MM.1S (cell line): ENCODE measurements at regions not wholly inside any gene's neighbourhood (a gene's known extent, or its start where the extent isn't known, plus 50 kb on each side); places are given as distances from the start of the nearest gene placed in this dataset.

Experiments
- DNase-seq: peaks from one replicate; pipeline ENCODE4 v3.0.0-alpha.2; 2015
- H2AFZ ChIP-seq: fragments of 300-600 bp; sonication (generic); 2 replicates; pipeline ENCODE4 v1.6.0; 2016; ENCODE audit warnings: antibody characterized with exemption, low read length
- H3F3A ChIP-seq: fragments of 300-600 bp; sonication (generic); 2 replicates; pipeline ENCODE4 v1.6.1; 2016; ENCODE audit warnings: mild to moderate bottlenecking, antibody characterized with exemption, low read length, moderate library complexity, mixed read lengths; ENCODE audit not compliant: insufficient read depth
- H3K27ac ChIP-seq: fragments of 300-600 bp; sonication (generic); 2 replicates; pipeline ENCODE4 v1.5.1; 2016; ENCODE audit warnings: mild to moderate bottlenecking, low read length
- H3K27me3 ChIP-seq: fragments of 300-600 bp; sonication (generic); replicated peaks from 2 replicates; pipeline ENCODE4 v1.6.0; 2016; ENCODE audit warnings: low read length; ENCODE audit not compliant: insufficient read depth
- H3K36me3 ChIP-seq: fragments of 300-600 bp; sonication (generic); replicated peaks from 2 replicates; pipeline ENCODE4 v1.6.1; 2016; ENCODE audit warnings: mild to moderate bottlenecking, low read length, mixed read lengths; ENCODE audit not compliant: insufficient read depth
- H3K4me1 ChIP-seq: fragments of 300-600 bp; sonication (generic); 2 replicates; pipeline ENCODE4 v1.6.1; 2016; ENCODE audit warnings: low read length, mixed read lengths
- H3K4me2 ChIP-seq: fragments of 300-600 bp; sonication (generic); 2 replicates; pipeline ENCODE4 v1.6.0; 2016; ENCODE audit warnings: low read depth, low read length
- H3K4me3 ChIP-seq: fragments of 300-600 bp; sonication (generic); 2 replicates; pipeline ENCODE4 v1.5.1; 2016; ENCODE audit warnings: low read length, mixed read lengths
- H3K79me2 ChIP-seq: fragments of 300-600 bp; sonication (generic); 2 replicates; pipeline ENCODE4 v1.6.1; 2016; ENCODE audit warnings: mixed run types, low read length, mixed read lengths
- H3K9ac ChIP-seq: fragments of 300-600 bp; sonication (generic); 2 replicates; pipeline ENCODE4 v1.6.1; 2016; ENCODE audit warnings: low read length, mixed read lengths
- H3K9me2 ChIP-seq: fragments of 300-600 bp; sonication (generic); replicated peaks from 2 replicates; pipeline ENCODE4 v1.6.1; 2016; ENCODE audit warnings: mild to moderate bottlenecking, low read length, mixed read lengths; ENCODE audit not compliant: insufficient read depth
- H3K9me3 ChIP-seq: fragments of 300-600 bp; sonication (generic); replicated peaks from 2 replicates; pipeline ENCODE4 v1.6.1; 2016; ENCODE audit warnings: mild to moderate bottlenecking, low read length, mixed read lengths; ENCODE audit not compliant: insufficient read depth
- H4K20me1 ChIP-seq: fragments of 300-600 bp; sonication (generic); 2 replicates; pipeline ENCODE4 v1.6.1; 2016; ENCODE audit warnings: mild to moderate bottlenecking, low read length, moderate library complexity, mixed read lengths; ENCODE audit not compliant: insufficient read depth
- EZH2 ChIP-seq: fragments of 300-600 bp; sonication (generic); optimal IDR thresholded peaks from 2 replicates; pipeline ENCODE3; 2017; ENCODE audit warnings: low read depth, mild to moderate bottlenecking, antibody characterized with exemption, low read length, mixed read lengths
- EZH2phosphoT487 ChIP-seq: fragments of 300-600 bp; sonication (generic); IDR thresholded peaks from 2 replicates; pipeline ENCODE4 v1.6.1; 2018; ENCODE audit warnings: antibody characterized with exemption, low read length
- TF ChIP-seq, protein P1 (sequence below): fragments of 300-600 bp; sonication (generic); IDR thresholded peaks from 2 replicates; pipeline ENCODE4 v1.5.1; 2016; ENCODE audit warnings: antibody characterized with exemption, low read length, mixed read lengths

DNA sequence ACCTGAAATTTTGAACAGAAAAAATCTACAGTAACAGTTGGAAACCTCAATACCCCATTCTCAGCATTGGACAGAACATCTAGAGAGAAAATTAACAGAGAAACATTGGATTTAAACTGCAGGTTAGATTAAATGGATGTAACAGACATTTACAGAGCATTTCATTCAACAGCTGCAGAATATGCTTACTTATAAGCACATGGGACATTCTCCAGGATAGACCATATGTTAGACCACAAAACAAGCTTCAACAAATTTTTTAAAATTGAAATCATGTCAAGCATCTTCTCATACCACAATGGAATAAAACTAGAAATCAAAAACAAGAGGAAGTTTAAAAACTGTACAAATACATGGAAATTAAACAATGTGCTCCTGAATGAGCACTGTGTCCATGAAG is 316.3 kb downstream of the FAM170A start:
- Histone ChIP-seq H3F3A (no peaks in the 10 kb centered on the region), H3K9me2 (no peaks in the 10 kb centered on the region), H4K20me1 (no peaks in the 10 kb centered on the region), H3K4me2 (no peak overlapping the region), H2AFZ (no peak overlapping the region), H3K4me1 (no peaks in the 10 kb centered on the region), H3K9me3 (no peaks in the 10 kb centered on the region), H3K4me3 (no peak overlapping the region), H3K27ac (no peak overlapping the region), H3K79me2 (no peaks in the 10 kb centered on the region), H3K36me3 (no peaks in the 10 kb centered on the region), H3K27me3 (no peaks in the 10 kb centered on the region), H3K9ac (no peak overlapping the region)
- DNase-seq = no peak
- TF ChIP-seq, protein P1, sequence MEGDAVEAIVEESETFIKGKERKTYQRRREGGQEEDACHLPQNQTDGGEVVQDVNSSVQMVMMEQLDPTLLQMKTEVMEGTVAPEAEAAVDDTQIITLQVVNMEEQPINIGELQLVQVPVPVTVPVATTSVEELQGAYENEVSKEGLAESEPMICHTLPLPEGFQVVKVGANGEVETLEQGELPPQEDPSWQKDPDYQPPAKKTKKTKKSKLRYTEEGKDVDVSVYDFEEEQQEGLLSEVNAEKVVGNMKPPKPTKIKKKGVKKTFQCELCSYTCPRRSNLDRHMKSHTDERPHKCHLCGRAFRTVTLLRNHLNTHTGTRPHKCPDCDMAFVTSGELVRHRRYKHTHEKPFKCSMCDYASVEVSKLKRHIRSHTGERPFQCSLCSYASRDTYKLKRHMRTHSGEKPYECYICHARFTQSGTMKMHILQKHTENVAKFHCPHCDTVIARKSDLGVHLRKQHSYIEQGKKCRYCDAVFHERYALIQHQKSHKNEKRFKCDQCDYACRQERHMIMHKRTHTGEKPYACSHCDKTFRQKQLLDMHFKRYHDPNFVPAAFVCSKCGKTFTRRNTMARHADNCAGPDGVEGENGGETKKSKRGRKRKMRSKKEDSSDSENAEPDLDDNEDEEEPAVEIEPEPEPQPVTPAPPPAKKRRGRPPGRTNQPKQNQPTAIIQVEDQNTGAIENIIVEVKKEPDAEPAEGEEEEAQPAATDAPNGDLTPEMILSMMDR = no peak
- no peak for TF ChIP-seq EZH2phosphoT487
- no peak for TF ChIP-seq EZH2

DNA sequence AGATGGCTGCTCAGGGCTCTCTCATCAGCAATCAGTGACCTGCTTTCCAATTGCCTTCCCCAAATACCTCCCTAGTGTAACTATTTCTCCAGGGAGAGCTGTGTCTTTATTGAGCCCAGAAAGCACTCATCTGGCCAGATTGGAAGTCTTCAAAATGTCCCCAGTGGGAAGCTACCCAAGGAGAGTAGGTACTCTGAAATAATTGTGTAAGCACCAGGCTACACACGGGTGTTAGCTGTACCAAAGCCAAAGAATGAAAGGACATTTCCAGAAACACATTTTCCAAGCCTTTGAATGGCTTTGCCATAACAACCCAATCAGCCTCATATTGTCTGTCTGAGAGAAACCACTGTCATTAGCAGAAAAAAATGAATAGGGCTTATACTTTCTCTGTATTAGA is 318.8 kb downstream of the FAM170A start:
- Histone ChIP-seq H3K9me2 (no peaks in the 10 kb centered on the region), H3K9ac (no peak overlapping the region), H3K27me3 (no peaks in the 10 kb centered on the region), H3K4me1 (no peaks in the 10 kb centered on the region), H3K36me3 (no peaks in the 10 kb centered on the region), H2AFZ (no peak overlapping the region), H4K20me1 (no peaks in the 10 kb centered on the region), H3K4me2 (no peak overlapping the region), H3K9me3 (no peaks in the 10 kb centered on the region), H3K4me3 (no peak overlapping the region), H3K79me2 (no peaks in the 10 kb centered on the region), H3K27ac (no peak overlapping the region), H3F3A (no peaks in the 10 kb centered on the region)
- TF ChIP-seq EZH2phosphoT487 (no peak), EZH2 (no peak)
- TF ChIP-seq, protein P1 = no peak
- DNase-seq = no peak

DNA sequence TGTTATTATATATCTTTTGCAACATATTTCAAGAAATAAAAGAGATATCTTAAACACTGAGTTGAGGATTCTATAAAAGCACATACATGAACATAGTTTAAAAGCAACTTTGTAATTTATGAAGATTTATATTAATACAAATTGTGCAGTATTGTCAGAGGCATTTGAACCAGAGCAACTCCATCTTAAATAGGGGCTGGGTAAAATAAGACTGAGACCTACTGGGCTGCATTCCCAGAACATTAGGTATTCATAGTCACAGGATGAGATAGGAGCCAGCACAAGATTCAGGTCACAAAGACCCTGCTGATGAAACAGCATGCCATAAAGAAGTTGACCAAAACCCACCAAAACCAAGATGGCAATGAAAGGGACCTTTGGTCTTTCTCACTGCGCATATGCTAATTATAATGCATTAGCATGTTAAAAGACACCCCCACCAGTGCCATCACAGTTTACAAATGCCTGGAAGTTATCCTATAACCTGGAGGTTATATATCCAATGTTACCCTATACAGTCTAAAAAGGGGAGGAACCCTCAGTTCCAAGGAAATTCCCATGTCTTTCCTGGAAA is 320.2 kb downstream of the FAM170A start:
- Histone ChIP-seq H2AFZ (no peak overlapping the region), H3K79me2 (no peaks in the 10 kb centered on the region), H3K27me3 (no peaks in the 10 kb centered on the region), H3K4me2 (no peak overlapping the region), H3K9me2 (no peaks in the 10 kb centered on the region), H3F3A (no peaks in the 10 kb centered on the region), H3K9ac (no peak overlapping the region), H3K27ac (no peak overlapping the region), H3K36me3 (no peaks in the 10 kb centered on the region), H3K9me3 (no peaks in the 10 kb centered on the region), H4K20me1 (no peaks in the 10 kb centered on the region), H3K4me3 (no peak overlapping the region), H3K4me1 (no peaks in the 10 kb centered on the region)
- TF ChIP-seq EZH2 (no peak), EZH2phosphoT487 (no peak)
- TF ChIP-seq, protein P1 = no peak
- no peak for DNase-seq
